ENCODE measurements at regions not wholly inside any gene's neighbourhood (a gene's known extent, or its start where the extent isn't known, plus 50 kb on each side); places are given as distances from the start of the nearest gene placed in this dataset.
"Not testable (repeated sequence)": the region's sequence is repeated elsewhere in the genome, so short reads cannot be mapped to it uniquely, and the experiment has no call there.

DNA sequence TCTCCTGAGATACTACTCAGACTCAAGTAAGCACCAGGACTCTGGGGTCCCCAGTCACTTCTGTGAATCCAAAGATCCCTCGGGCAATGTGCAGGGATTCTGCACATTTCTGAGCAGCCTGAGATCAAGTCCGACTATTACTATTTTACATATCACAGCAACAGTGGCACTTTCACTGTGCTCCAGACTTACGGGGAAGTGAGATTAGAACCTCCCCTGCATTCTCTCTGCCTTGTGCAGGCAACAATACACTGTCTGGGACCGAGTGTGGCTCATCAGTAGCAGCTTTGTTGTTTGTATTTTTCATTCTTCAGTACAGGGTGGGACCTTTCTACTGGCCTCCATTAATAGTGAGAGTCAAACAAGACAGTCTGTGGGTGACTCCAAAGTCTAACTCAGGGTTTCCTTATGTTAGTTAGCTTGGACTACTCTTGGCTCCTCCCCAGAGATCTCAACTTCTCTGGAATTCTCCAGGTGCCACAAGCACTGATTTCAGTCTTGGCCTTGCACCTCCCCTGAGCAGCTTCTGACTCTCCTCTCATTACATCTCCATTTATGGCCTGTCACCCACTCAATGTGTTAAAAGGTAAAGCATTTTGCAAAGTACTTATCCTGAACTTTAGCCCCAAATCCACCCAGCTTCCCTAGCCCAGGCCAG, 76.2 kb upstream of the TOP3B start:
- no peak for DNase-seq (ENCODE audit: low read depth)
- no peak overlapping the region for H3K4me3 ChIP-seq (ENCODE audit: low read depth, low read length)
- TF ChIP-seq, protein P1, sequence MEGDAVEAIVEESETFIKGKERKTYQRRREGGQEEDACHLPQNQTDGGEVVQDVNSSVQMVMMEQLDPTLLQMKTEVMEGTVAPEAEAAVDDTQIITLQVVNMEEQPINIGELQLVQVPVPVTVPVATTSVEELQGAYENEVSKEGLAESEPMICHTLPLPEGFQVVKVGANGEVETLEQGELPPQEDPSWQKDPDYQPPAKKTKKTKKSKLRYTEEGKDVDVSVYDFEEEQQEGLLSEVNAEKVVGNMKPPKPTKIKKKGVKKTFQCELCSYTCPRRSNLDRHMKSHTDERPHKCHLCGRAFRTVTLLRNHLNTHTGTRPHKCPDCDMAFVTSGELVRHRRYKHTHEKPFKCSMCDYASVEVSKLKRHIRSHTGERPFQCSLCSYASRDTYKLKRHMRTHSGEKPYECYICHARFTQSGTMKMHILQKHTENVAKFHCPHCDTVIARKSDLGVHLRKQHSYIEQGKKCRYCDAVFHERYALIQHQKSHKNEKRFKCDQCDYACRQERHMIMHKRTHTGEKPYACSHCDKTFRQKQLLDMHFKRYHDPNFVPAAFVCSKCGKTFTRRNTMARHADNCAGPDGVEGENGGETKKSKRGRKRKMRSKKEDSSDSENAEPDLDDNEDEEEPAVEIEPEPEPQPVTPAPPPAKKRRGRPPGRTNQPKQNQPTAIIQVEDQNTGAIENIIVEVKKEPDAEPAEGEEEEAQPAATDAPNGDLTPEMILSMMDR (IDR thresholded peaks at IDR 0.05; ENCODE audit: insufficient read depth, low read depth, low read length), result no peak

DNA sequence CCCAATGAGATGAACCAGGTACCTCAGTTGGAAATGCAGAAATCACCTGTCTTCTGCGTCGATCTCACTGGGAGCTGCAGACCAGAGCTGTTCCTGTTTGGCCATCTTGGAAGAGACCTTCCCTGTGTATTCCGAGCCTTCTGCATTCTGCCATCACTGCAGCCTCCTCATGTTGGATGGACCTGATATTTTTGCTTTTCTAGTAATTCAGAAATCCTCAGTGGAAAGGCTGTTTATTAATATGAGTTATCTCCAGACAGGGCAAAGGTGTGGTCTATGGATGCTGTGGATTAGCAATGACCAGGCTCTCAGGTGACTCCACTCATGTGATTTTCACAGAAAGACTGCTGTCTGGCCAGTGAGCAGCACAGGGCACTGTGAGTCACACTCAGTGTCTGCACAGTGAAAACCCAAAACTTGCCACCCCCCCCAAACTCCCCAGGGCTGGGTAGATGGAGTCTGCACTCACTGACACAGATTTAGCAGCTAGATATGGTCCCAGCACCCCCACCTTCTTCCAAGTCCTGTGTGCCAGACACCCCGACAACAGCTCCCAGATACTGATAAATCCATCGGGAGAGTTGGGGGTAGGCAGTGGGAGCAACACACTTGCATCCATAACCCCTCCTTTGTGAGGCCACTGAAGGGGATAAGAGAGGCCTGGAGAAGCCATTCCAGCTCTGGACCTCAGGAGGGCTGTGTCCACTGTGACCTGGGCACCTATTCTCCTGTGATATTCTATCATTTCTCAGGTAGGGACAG, 75.2 kb upstream of the TOP3B start:
- TF ChIP-seq, protein P1 (IDR thresholded peaks at IDR 0.05; ENCODE audit: insufficient read depth, low read depth, low read length), result no peak
- no peak for DNase-seq (ENCODE audit: low read depth)
- no peak overlapping the region for H3K4me3 ChIP-seq (ENCODE audit: low read depth, low read length)

DNA sequence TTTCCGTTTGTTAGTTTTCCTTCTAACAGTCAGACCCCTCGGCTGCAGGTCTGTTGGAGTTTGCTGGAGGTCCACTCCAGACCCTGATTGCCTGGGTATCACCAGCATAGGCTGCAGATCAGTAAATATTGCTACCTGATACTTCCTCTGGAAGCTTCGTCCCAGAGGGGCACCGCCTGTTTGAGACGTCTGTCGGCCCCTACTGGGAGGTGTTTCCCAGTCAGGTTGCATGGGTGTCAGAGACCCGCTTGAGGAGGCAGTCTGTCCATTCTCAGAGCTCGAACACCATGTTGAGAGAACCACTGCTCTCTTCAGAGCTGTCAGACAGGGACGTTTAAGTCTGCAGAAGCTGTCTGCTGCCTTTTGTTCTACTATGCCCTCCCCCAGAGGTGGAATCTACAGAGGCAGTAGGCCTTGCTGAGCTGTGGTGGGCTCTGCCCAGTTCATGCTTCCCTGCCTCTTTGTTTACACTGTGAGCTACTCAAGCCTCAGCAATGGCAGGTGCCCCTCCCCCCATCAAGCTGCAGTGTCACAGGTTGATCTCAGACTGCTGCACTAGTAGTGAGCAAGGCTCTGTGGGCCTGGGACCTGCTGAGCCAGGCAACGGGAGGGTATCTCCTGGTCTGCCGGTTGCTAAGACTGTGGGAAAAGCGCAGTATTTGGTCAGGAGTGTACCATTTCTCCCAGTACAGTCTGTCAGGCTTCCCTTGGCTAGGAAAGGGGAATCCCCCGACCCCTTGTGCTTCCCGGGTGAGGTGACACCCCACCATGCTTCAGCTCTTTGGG, 74.4 kb upstream of the TOP3B start:
- not testable (repeated sequence) for DNase-seq (ENCODE audit: low read depth)

DNA sequence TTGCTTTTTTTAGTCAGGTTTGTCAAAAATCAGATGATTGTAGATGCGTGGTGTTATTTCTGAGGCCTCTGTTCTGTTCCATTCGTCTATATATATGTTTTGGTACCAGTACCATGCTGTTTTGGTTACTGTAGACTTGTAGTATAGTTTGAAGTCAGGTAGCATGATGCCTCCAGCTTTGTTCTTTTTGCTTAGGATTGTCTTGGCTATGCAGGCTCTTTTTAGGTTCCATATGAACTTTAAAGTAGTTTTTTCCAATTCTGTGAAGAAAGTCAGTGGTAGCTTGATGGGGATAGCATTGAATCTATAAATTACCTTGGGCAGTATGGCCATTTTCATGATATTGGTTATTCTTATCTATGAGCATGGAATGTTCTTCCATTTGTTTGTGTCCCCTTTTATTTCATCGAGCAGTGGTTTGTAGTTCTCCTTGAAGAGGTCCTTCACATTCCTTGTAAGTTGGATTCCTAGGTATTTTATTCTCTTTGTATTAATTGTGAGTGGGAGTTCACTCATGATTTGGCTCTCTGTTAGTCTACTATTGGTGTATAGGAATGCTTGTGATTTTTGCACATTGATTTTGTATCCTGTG, 70.1 kb upstream of the TOP3B start:
- not testable (repeated sequence) for DNase-seq (ENCODE audit: low read depth); H3K4me3 ChIP-seq (ENCODE audit: low read depth, low read length)

More for the DNA sequence above, 74.4 kb upstream of the TOP3B start:
- not testable (repeated sequence) for H3K4me3 ChIP-seq (ENCODE audit: low read depth, low read length)

DNA sequence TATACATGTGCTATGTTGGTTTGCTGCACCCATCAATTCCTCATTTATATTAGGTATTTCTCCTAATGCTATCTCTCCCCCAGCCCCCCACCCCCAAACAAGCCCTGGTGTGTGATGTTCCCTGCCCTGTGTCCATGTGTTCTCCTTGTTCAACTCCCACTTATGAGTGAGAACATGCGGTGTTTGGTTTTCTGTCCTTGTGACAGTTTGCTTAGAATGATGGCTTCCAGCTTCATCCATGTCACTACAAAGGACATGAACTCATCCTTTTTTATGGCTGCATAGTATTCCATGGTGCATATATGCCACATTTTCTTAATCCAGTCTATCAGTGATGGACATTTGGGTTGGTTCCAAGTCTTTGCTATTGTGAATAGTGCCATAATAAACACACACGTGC, 68.4 kb upstream of the TOP3B start:
- not testable (repeated sequence) for H3K4me3 ChIP-seq (ENCODE audit: low read depth, low read length); DNase-seq (ENCODE audit: low read depth)

DNA sequence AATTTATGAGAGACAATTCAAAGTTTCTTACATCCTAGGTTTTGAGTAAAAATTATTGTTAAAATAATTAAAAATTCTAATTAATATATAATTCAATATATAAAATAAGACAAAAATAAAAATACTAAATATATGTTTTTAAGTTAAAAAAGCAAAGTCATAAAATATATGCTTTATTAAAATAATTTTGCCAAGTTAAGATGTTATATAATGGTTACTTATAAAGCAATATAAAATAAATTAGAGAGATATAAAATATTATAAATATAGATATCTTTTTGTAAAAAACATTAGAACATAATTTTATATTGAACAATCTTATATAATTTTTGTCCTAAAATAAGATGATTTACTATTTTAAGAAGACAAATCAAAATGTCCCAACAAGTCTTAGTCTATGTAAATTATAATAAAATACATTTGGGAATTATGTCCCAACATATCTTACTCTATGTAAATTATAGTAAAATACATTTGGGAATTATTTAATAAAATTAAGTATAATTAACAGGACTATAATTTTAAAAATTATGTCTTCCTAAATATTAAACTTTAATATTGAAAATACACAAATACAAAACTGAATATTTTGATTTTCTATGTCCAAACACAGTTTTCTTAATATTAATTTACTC, 67.7 kb upstream of the TOP3B start:
- no peak for DNase-seq (ENCODE audit: low read depth)
- no peak overlapping the region for H3K4me3 ChIP-seq (ENCODE audit: low read depth, low read length)
- TF ChIP-seq, protein P1 (IDR thresholded peaks at IDR 0.05; ENCODE audit: insufficient read depth, low read depth, low read length), result no peak

DNA sequence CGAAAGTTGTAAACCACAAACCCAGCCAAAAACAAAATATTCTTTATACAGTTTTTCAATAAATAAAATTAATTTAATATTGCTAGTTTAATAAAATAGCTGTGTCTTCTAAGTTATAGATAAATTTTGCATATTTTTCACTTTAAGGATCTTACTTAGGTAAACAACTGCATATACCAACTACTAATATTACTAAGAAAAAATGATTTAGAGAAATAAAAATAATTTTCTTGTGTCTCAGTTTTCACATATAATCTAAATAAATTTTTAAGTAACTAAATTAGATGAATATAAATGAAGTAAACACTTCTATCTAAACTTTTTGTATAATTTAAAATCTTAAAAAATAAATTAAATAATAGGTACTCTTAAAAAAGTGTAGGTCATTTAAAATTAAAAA, 67.1 kb upstream of the TOP3B start:
- TF ChIP-seq, protein P1 (IDR thresholded peaks at IDR 0.05; ENCODE audit: insufficient read depth, low read depth, low read length), result no peak
- DNase-seq (ENCODE audit: low read depth), result no peak
- H3K4me3 ChIP-seq (ENCODE audit: low read depth, low read length), result no peak overlapping the region

Measured in fibroblast of villous mesenchyme (primary cell).